CD4-positive, CD25-positive, alpha-beta regulatory T cell (primary cell): ENCODE measurements at regions not wholly inside any gene's neighbourhood (a gene's known extent, or its start where the extent isn't known, plus 50 kb on each side); places are given as distances from the start of the nearest gene placed in this dataset.
A peak's percentile ranks its signal among the peaks of the same experiment; 100 is the strongest.

Experiments
- ATAC-seq, 2 donors: fragments of 150-1000 bp; cut with Tn5 transposase; one replicate each; pipeline ENCODE4 v1.10.0; 2021; ENCODE audit warnings: low read depth in 2 of 2, moderate number of reproducible peaks in 2 of 2, moderate library complexity in 1 of 2
- DNase-seq, 3 donors: peaks; one replicate each; pipeline versions ENCODE4 v3.0.0 to v3.0.0-alpha.2; 2012 to 2022; ENCODE audit warnings: mixed read lengths in 1 of 3
- H3K27ac ChIP-seq: one replicate; pipeline ENCODE4 v1.7.0; 2013; ENCODE audit warnings: mild to moderate bottlenecking, low read length; ENCODE audit not compliant: insufficient read depth, poor library complexity, severe bottlenecking
- H3K27me3 ChIP-seq: one replicate; pipeline ENCODE4 v1.7.0; 2013; ENCODE audit warnings: low read length; ENCODE audit not compliant: control insufficient read depth, insufficient read depth
- H3K36me3 ChIP-seq: one replicate; pipeline ENCODE4 v1.7.0; 2013; ENCODE audit warnings: mild to moderate bottlenecking, low read length, moderate library complexity; ENCODE audit not compliant: control insufficient read depth, insufficient read depth
- H3K4me1 ChIP-seq: 2 replicates; pipeline ENCODE4 v1.7.0; 2013; ENCODE audit warnings: mild to moderate bottlenecking, low read length; ENCODE audit not compliant: insufficient read depth, control insufficient read depth, poor library complexity, severe bottlenecking
- H3K4me3 ChIP-seq: one replicate; pipeline ENCODE4 v1.7.0; 2013; ENCODE audit warnings: low read depth, mild to moderate bottlenecking, low read length, moderate library complexity
- H3K9me3 ChIP-seq, 2 experiments: 1 replicate in 1 of 2; 2 replicates in 1 of 2; pipeline ENCODE4 v1.7.0; 2013; ENCODE audit warnings: low read length in 2 of 2, mild to moderate bottlenecking in 1 of 2, moderate library complexity in 1 of 2; ENCODE audit not compliant: control insufficient read depth in 2 of 2
- H3K27ac Mint-ChIP-seq, 3 donors: one replicate each; pipeline ENCODE4 v1.8.0; 2020 to 2022; ENCODE audit warnings: mild to moderate bottlenecking in 3 of 3, mixed read lengths in 3 of 3, moderate library complexity in 2 of 3
- H3K27me3 Mint-ChIP-seq: one replicate; pipeline ENCODE4 v1.8.0; 2022; ENCODE audit warnings: mild to moderate bottlenecking, mixed read lengths
- H3K36me3 Mint-ChIP-seq: one replicate; pipeline ENCODE4 v1.8.0; 2020; ENCODE audit warnings: mixed read lengths
- H3K4me1 Mint-ChIP-seq, 4 donors: one replicate each; pipeline ENCODE4 v1.8.0; 2020 to 2022; ENCODE audit warnings: mixed read lengths in 4 of 4, mild to moderate bottlenecking in 1 of 4
- H3K4me3 Mint-ChIP-seq, 4 donors: one replicate each; pipeline ENCODE4 v1.8.0; 2020 to 2022; ENCODE audit warnings: mild to moderate bottlenecking in 4 of 4, mixed read lengths in 4 of 4, moderate library complexity in 3 of 4
- H3K9me3 Mint-ChIP-seq, 7 donors: one replicate each; pipeline ENCODE4 v1.8.0; 2020 to 2022; ENCODE audit warnings: mixed read lengths in 7 of 7, mild to moderate bottlenecking in 3 of 7, moderate library complexity in 2 of 7

DNA sequence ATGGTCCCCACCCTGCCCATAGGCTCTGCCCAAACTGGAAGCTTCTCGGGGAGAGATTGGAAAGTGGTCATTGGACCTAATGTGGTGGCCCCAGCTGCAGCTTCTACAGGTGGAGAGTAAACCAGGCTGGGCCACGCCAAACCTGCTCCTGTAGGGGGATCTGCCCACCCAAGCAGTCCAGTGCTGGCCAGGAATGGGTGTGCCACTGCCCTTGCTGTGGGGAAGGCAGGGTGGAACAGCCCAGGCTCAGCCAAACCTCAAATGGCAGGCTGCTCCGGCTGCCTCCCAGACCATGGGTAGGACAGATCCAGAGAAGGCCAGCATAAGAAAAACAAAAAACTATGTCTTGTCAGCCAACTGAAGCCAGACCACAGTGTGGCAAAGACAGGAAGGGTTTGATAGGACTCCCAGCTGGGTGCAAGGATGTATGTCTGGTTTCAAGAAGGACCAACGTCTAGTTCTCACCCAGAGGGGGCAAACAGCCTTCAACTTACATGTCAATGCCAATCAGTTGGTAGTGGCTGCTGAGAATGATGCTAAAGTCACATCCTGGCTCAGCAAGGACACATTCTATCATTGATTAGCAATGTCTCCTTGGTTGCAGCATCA lies 267.3 kb downstream of the UACA start:
- H3K27ac Mint-ChIP-seq: peak overlapping the region; percentile 1 to 78 (median 28)
- H3K4me1 Mint-ChIP-seq: peaks cover 15 to 84% (median 34%) of the 10 kb centered on the region in 4 donors
- no peaks in the 10 kb centered on the region for H3K36me3 ChIP-seq
- H3K4me1 ChIP-seq: peaks cover 37% of the 10 kb centered on the region
- no peaks in the 10 kb centered on the region for H3K27me3 ChIP-seq
- DNase-seq (no peak), ATAC-seq (no peak)
- H3K27me3 Mint-ChIP-seq: peaks cover 8% of the 10 kb centered on the region
- H3K4me3 Mint-ChIP-seq: peak overlapping the region in 1 of 4 donors; percentile 24
- H3K27ac ChIP-seq: no peak overlapping the region
- no peaks in the 10 kb centered on the region for H3K36me3 Mint-ChIP-seq
- peaks cover 0 to under 1% (median 0%) of the 10 kb centered on the region in 7 donors for H3K9me3 Mint-ChIP-seq
- no peaks in the 10 kb centered on the region for H3K9me3 ChIP-seq
- no peak overlapping the region for H3K4me3 ChIP-seq

DNA sequence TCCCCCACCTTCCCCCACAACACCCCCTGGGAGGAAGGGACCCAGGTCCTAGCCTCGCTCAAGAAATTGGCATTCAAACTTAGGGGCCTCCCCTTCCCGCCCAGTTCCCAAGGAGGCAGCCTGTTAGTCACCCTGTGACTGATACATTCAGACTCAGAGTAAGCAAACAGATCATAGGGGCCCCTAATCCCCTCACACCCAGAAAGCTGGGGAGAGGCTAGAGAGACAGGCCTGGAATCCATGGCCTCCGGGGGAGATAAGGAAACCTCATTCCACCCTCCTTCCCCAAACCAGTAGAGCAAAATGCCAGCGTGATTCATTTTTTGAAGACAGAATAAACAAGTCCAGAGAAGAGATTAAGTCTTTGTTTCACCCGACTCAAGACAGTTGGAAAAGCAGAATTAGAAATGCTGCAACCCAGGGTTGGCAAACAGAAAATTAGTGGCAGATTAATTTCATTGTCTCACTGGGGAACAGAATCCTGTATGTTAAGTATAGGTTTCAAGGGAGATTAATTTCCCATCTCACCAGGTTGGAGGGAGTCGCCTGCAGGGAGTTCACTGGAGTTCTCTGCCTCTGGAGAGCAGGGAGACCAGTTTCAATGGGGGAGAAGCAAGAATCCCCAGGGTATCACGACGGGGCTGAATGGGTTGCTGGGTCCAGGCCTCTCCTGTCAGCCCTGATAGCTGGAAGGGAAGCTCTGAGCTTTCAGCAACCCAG lies 268.3 kb downstream of the UACA start:
- Histone ChIP-seq H3K9me3 (no peaks in the 10 kb centered on the region), H3K4me3 (no peak overlapping the region), H3K27ac (no peak overlapping the region), H3K36me3 (no peaks in the 10 kb centered on the region), H3K4me1 (peaks cover 39% of the 10 kb centered on the region), H3K27me3 (no peaks in the 10 kb centered on the region)
- DNase-seq (no peak), ATAC-seq (no peak)
- peaks cover 15 to 87% (median 35%) of the 10 kb centered on the region in 4 donors for H3K4me1 Mint-ChIP-seq
- peak overlapping the region in 2 of 4 donors; percentile 7 to 45 for H3K4me3 Mint-ChIP-seq
- H3K27ac Mint-ChIP-seq: peak overlapping the region; percentile 25 to 89 (median 44)
- peaks cover 8% of the 10 kb centered on the region for H3K27me3 Mint-ChIP-seq
- H3K36me3 Mint-ChIP-seq: no peaks in the 10 kb centered on the region
- H3K9me3 Mint-ChIP-seq: peaks cover 0 to 1% (median 0%) of the 10 kb centered on the region in 7 donors

DNA sequence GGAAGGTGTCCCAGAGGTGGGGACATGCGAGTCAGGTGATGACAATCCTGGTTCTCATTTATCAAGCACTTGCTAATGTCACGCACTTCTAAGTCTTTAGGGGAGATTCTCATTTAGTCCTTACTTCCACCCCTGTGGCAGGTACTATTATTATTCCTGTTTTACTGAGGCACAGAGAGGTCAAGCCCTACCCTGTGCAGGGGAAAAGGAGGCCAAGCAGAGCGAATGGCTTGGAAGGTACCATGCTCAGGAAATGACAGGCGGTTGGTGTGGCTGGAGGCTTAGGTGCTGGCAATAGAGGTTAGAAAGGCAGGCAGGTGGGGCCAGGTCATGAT lies 268.9 kb downstream of the UACA start:
- Mint-ChIP-seq H3K27ac (peak overlapping the region in 2 of 3 donors; percentile 25 to 39), H3K4me1 (peaks cover 15 to 84% (median 37%) of the 10 kb centered on the region in 4 donors), H3K36me3 (no peaks in the 10 kb centered on the region), H3K9me3 (peaks cover 0 to 1% (median 0%) of the 10 kb centered on the region in 7 donors), H3K27me3 (peaks cover 8% of the 10 kb centered on the region), H3K4me3 (peak overlapping the region in 2 of 4 donors; percentile 16 to 17)
- no peak overlapping the region for H3K27ac ChIP-seq
- no peak for DNase-seq
- H3K36me3 ChIP-seq: no peaks in the 10 kb centered on the region
- H3K27me3 ChIP-seq: no peaks in the 10 kb centered on the region
- ATAC-seq: no peak
- H3K4me1 ChIP-seq: peaks cover 39% of the 10 kb centered on the region
- H3K9me3 ChIP-seq: no peaks in the 10 kb centered on the region
- H3K4me3 ChIP-seq: no peak overlapping the region

DNA sequence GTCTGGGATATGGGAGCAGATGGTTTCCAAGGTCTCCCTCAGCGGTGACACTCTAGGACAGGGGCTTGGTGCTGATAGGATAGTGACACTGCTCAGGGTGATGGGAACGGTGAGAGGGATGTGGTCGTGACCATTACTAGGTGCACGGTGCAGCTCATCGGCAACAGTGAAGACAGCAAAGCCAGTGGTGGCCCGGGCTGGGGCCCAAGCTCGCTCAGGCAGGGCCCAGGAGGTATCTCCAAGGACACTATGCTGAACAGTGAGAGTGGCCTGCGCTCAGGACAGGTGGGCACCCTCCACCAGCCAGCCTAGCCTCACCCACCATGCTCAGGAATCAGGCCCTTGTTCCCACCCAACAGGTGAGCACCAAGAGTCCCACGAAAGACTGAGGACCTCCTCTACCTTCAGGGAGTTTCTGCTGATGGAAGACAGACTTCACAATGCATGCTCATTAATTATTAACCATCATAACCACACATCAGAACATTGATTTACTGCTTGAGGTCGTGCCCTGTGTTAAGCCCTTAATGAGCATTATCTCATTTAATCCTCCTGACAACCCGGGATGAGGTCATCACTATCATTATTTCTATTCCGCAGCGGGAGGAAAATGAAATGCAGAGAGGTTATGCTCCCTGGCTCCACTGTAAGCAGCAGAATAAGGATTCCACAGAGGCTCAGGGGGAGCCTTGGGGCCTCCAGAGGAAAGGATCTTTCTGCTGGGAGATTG lies 269.4 kb downstream of the UACA start:
- no peaks in the 10 kb centered on the region for H3K36me3 Mint-ChIP-seq
- H3K27ac ChIP-seq: no peak overlapping the region
- H3K4me3 Mint-ChIP-seq: peak overlapping the region in 3 of 4 donors; percentile 16 to 64 (median 17)
- ATAC-seq (no peak), DNase-seq (no peak)
- peaks cover 10% of the 10 kb centered on the region for H3K27me3 Mint-ChIP-seq
- H3K4me1 Mint-ChIP-seq: peaks cover 15 to 79% (median 35%) of the 10 kb centered on the region in 4 donors
- H3K9me3 ChIP-seq: no peaks in the 10 kb centered on the region
- H3K9me3 Mint-ChIP-seq: peaks cover 0 to 1% (median 0%) of the 10 kb centered on the region in 7 donors
- peaks cover 39% of the 10 kb centered on the region for H3K4me1 ChIP-seq
- no peak overlapping the region for H3K4me3 ChIP-seq
- H3K27ac Mint-ChIP-seq: peak overlapping the region in 2 of 3 donors; percentile 25 to 53
- no peaks in the 10 kb centered on the region for H3K36me3 ChIP-seq
- H3K27me3 ChIP-seq: no peaks in the 10 kb centered on the region

DNA sequence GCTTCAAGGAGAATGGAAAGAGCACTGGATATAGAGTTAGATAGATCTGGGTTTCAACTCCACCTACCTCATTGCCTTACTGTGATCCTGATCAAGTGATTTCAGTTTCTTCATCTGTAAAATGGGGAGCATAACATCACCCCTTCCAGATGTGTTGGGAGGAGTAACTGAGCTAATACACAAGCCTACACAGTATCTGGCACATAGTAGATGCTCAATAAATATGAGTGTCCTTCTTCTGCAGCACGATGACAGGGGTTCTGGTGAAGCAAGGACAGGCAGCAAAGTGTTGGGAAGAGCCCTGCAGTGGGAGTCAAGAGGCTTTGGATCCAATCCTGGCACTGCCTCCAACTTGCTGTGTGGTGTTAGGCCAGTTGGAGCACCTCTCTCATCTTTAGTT lies 270.0 kb downstream of the UACA start:
- Histone ChIP-seq H3K4me1 (peaks cover 39% of the 10 kb centered on the region), H3K9me3 (no peaks in the 10 kb centered on the region), H3K27ac (no peak overlapping the region), H3K36me3 (no peaks in the 10 kb centered on the region), H3K4me3 (no peak overlapping the region), H3K27me3 (no peaks in the 10 kb centered on the region)
- Mint-ChIP-seq H3K27me3 (peaks cover 14% of the 10 kb centered on the region), H3K4me1 (peaks cover 15 to 82% (median 37%) of the 10 kb centered on the region in 4 donors), H3K27ac (peak overlapping the region; percentile 12 to 82 (median 48)), H3K4me3 (peak overlapping the region; percentile 2 to 80 (median 72)), H3K36me3 (no peaks in the 10 kb centered on the region), H3K9me3 (peaks cover 0 to 1% (median 0%) of the 10 kb centered on the region in 7 donors)
- no peak for ATAC-seq
- peak in 1 of 3 donors; percentile 24 for DNase-seq

DNA sequence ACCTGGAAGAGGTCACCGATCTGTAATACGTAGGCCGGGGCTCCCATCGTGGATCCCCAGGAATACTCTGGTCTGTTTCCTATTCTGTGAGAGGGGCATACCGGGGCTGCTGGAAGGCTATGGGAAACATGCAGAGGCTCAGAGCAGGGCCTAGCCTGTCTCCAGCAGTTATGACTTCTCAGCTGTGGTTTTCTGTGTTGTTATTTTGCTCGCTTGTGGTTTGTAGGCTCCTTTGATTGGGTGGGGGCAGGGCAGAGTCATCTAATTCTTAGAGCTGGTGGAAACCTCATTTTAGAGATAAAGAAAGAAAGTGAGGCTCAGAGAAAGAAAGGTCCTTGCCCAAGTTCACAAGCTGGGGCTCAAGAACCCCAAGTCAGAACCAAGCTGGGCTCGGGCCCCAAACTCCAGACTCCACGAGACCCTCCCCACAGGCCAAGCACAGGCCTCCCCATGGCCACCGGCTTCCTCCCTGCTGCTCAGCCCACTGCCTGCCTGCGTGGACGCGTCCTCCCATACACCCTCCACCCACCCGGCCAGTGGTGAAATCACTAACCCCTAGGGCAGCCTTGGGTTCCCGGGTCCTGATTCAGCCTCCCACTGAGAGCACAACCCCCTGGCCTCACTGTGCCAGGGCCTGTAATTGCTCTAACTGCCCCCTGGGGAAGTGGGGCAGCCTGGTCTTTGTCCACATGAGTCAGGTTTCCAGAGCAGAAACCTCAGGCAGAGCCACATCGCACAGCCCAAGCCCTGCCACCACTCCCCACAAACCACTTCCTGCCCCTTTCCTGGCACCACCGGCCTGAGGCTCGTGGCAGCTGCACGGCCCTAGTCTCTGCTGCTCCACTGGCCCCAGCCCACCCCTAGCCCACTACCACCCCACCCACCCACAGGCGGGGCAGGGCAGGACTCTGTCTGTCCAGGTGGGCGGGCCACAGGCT lies 270.8 kb downstream of the UACA start:
- H3K4me3 Mint-ChIP-seq: peak overlapping the region; percentile 12 to 80 (median 78)
- no peaks in the 10 kb centered on the region for H3K9me3 ChIP-seq
- no peaks in the 10 kb centered on the region for H3K36me3 ChIP-seq
- peak overlapping the region; percentile 59 for H3K4me3 ChIP-seq
- peak; percentile 56 to 95 (median 82) for DNase-seq
- peak overlapping the region; percentile 59 to 82 (median 74) for H3K27ac Mint-ChIP-seq
- peak; percentile 73 to 85 for ATAC-seq
- H3K4me1 ChIP-seq: peaks cover 39% of the 10 kb centered on the region
- H3K4me1 Mint-ChIP-seq: peaks cover 15 to 88% (median 40%) of the 10 kb centered on the region in 4 donors
- H3K27me3 Mint-ChIP-seq: peaks cover 22% of the 10 kb centered on the region
- H3K9me3 Mint-ChIP-seq: peaks cover 0 to 1% (median 0%) of the 10 kb centered on the region in 7 donors
- H3K27ac ChIP-seq: no peak overlapping the region
- H3K36me3 Mint-ChIP-seq: no peaks in the 10 kb centered on the region
- H3K27me3 ChIP-seq: no peaks in the 10 kb centered on the region

DNA sequence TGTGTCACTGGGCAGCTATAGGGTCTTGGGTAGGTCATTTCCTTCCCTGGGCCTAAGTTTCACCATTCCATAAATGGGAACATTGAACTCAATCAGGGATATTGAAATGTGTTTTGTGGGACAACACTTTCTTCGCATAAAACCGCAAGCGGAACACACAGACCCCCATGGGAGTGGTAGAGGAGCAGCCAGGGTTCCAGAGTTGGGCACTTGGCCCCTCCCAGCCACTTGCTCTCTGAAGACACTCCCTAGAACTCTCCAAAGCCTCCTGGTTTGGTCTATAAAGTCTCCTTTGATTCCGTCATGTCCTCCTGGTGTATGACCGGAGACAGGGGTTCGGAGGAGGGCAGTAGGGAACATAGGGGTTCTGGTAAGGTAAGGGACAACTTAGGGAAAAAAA lies 271.7 kb downstream of the UACA start:
- Mint-ChIP-seq H3K4me1 (peaks cover 15 to 82% (median 38%) of the 10 kb centered on the region in 4 donors), H3K4me3 (peak overlapping the region; percentile 76 to 80 (median 78)), H3K9me3 (peaks cover 0 to 1% (median 0%) of the 10 kb centered on the region in 7 donors), H3K36me3 (no peaks in the 10 kb centered on the region), H3K27ac (peak overlapping the region; percentile 28 to 74 (median 59)), H3K27me3 (peaks cover 24% of the 10 kb centered on the region)
- no peaks in the 10 kb centered on the region for H3K9me3 ChIP-seq
- no peak overlapping the region for H3K27ac ChIP-seq
- H3K36me3 ChIP-seq: no peaks in the 10 kb centered on the region
- no peaks in the 10 kb centered on the region for H3K27me3 ChIP-seq
- ATAC-seq (no peak), DNase-seq (no peak)
- H3K4me1 ChIP-seq: peaks cover 40% of the 10 kb centered on the region
- H3K4me3 ChIP-seq: peak overlapping the region; percentile 59
